Naive thymus-derived CD8-positive, alpha-beta T cell (primary cell): ENCODE measurements at regions not wholly inside any gene's neighbourhood (a gene's known extent, or its start where the extent isn't known, plus 50 kb on each side); places are given as distances from the start of the nearest gene placed in this dataset.
"Not testable (repeated sequence)": the region's sequence is repeated elsewhere in the genome, so short reads cannot be mapped to it uniquely, and the experiment has no call there.

Experiments
- ATAC-seq, 2 donors: fragments of 150-1000 bp; cut with Tn5 transposase in 1 of 2; sonication (Bioruptor Pico), chemical (Tn5 transposase) in 1 of 2; 1 replicate in 1 of 2; 2 replicates in 1 of 2; pipeline ENCODE4 v1.10.0; 2021; ENCODE audit warnings: mild to moderate bottlenecking in 2 of 2, moderate library complexity in 2 of 2
- POLR2A ChIA-PET: fragments of 350-600 bp; sonication (Branson Sonifier 250); formaldehyde crosslinking; loops from one replicate; lab custom pipeline; 2021; ENCODE audit warnings: antibody characterized with exemption; lab: Charles Lee
- DNase-seq, 10 donors: peaks; one replicate each; pipeline versions ENCODE4 v3.0.0 to v3.0.0-alpha.2; 2020 to 2022
- H3K27ac Mint-ChIP-seq, 10 donors: one replicate each; pipeline ENCODE4 v1.8.0; 2020 to 2022; ENCODE audit warnings: mild to moderate bottlenecking in 10 of 10, mixed read lengths in 10 of 10, moderate library complexity in 4 of 10, inconsistent platforms in 1 of 10
- H3K27me3 Mint-ChIP-seq, 5 donors: one replicate each; pipeline ENCODE4 v1.8.0; 2021 to 2022; ENCODE audit warnings: mixed read lengths in 5 of 5
- H3K36me3 Mint-ChIP-seq, 3 donors: one replicate each; pipeline ENCODE4 v1.8.0; 2020 to 2022; ENCODE audit warnings: mixed read lengths in 3 of 3, mild to moderate bottlenecking in 2 of 3, inconsistent platforms in 1 of 3
- H3K4me1 Mint-ChIP-seq, 4 donors: one replicate each; pipeline ENCODE4 v1.8.0; 2021 to 2022; ENCODE audit warnings: mixed read lengths in 4 of 4
- H3K4me3 Mint-ChIP-seq, 10 donors: one replicate each; pipeline ENCODE4 v1.8.0; 2020 to 2022; ENCODE audit warnings: mild to moderate bottlenecking in 10 of 10, mixed read lengths in 10 of 10, moderate library complexity in 6 of 10, inconsistent platforms in 1 of 10
- H3K9me3 Mint-ChIP-seq, 9 donors: one replicate each; pipeline ENCODE4 v1.8.0; 2020 to 2022; ENCODE audit warnings: mixed read lengths in 9 of 9, mild to moderate bottlenecking in 3 of 9, inconsistent platforms in 1 of 9, moderate library complexity in 1 of 9

GRCh38 chr6:80503660-80504059 lies 397.2 kb downstream of the BCKDHB start:
- Mint-ChIP-seq H3K9me3 (peaks cover 0 to under 1% (median 0%) of the 10 kb centered on the region in 9 donors), H3K36me3 (no peaks in the 10 kb centered on the region), H3K27ac (no peak overlapping the region), H3K27me3 (peaks cover 2 to 11% (median 8%) of the 10 kb centered on the region in 5 donors), H3K4me3 (no peak overlapping the region), H3K4me1 (no peaks in the 10 kb centered on the region)
- POLR2A ChIA-PET: no interaction called here
- ATAC-seq (no peak), DNase-seq (no peak)

- DNase-seq: no peak
- no peak for ATAC-seq
- Mint-ChIP-seq H3K36me3 (no peaks in the 10 kb centered on the region), H3K9me3 (peaks cover 0 to 7% (median 0%) of the 10 kb centered on the region in 9 donors), H3K27ac (no peak overlapping the region), H3K27me3 (peaks cover 8 to 19% (median 10%) of the 10 kb centered on the region in 5 donors), H3K4me3 (no peak overlapping the region), H3K4me1 (no peaks in the 10 kb centered on the region)
- POLR2A ChIA-PET: no interaction called here
Observed at GRCh38 chr6:80502871-80503270, 396.4 kb downstream of the BCKDHB start.

- peaks cover 6 to 20% (median 10%) of the 10 kb centered on the region in 5 donors for H3K27me3 Mint-ChIP-seq
- no peak overlapping the region for H3K4me3 Mint-ChIP-seq
- H3K4me1 Mint-ChIP-seq: no peaks in the 10 kb centered on the region
- no peak for ATAC-seq
- H3K9me3 Mint-ChIP-seq: peaks cover 0 to 11% (median 2%) of the 10 kb centered on the region in 9 donors
- H3K36me3 Mint-ChIP-seq: peaks cover 0 to 5% (median 0%) of the 10 kb centered on the region in 3 donors
- no peak for DNase-seq
- H3K27ac Mint-ChIP-seq: no peak overlapping the region
- POLR2A ChIA-PET: no interaction called here
Observed at GRCh38 chr6:80501636-80502035, 395.2 kb downstream of the BCKDHB start.

- POLR2A ChIA-PET: not testable (repeated sequence)
- H3K27me3 Mint-ChIP-seq: peaks cover 5 to 20% (median 10%) of the 10 kb centered on the region in 5 donors
Observed at GRCh38 chr6:80497696-80498486, 391.4 kb downstream of the BCKDHB start.

GRCh38 chr6:80489911-80490635 lies 383.6 kb downstream of the BCKDHB start:
- ATAC-seq (no peak), DNase-seq (no peak)
- POLR2A ChIA-PET: no interaction called here
- Mint-ChIP-seq H3K4me1 (no peaks in the 10 kb centered on the region), H3K27ac (no peak overlapping the region), H3K4me3 (no peak overlapping the region), H3K9me3 (peaks cover 0 to 14% (median 3%) of the 10 kb centered on the region in 9 donors), H3K27me3 (peaks cover 0 to 21% (median 7%) of the 10 kb centered on the region in 5 donors), H3K36me3 (peaks cover 0 to 5% (median 0%) of the 10 kb centered on the region in 3 donors)

More at GRCh38 chr6:80497696-80498486, 391.4 kb downstream of the BCKDHB start:
- H3K9me3 Mint-ChIP-seq: peaks cover 0 to 19% (median 4%) of the 10 kb centered on the region in 9 donors
- not testable (repeated sequence) for H3K27ac Mint-ChIP-seq, H3K4me3 Mint-ChIP-seq, H3K36me3 Mint-ChIP-seq, DNase-seq, ATAC-seq, H3K4me1 Mint-ChIP-seq

- ATAC-seq (no peak), DNase-seq (no peak)
- peaks cover 0 to 5% (median 0%) of the 10 kb centered on the region in 3 donors for H3K36me3 Mint-ChIP-seq
- H3K9me3 Mint-ChIP-seq: peaks cover 0 to 22% (median 3%) of the 10 kb centered on the region in 9 donors
- no peaks in the 10 kb centered on the region for H3K4me1 Mint-ChIP-seq
- no peak overlapping the region for H3K27ac Mint-ChIP-seq
- no peak overlapping the region for H3K4me3 Mint-ChIP-seq
- POLR2A ChIA-PET: no interaction called here
- H3K27me3 Mint-ChIP-seq: peaks cover 0 to 39% (median 13%) of the 10 kb centered on the region in 5 donors
Observed at GRCh38 chr6:80488190-80488589, 381.7 kb downstream of the BCKDHB start.

- ATAC-seq, H3K4me1 Mint-ChIP-seq: not testable (repeated sequence)
- H3K27me3 Mint-ChIP-seq: peaks cover 1 to 45% (median 13%) of the 10 kb centered on the region in 5 donors
Observed at GRCh38 chr6:80485494-80485893, 379.0 kb downstream of the BCKDHB start.

GRCh38 chr6:80482056-80482455 lies 375.6 kb downstream of the BCKDHB start:
- H3K9me3 Mint-ChIP-seq: peaks cover 0 to 12% (median 0%) of the 10 kb centered on the region in 9 donors
- H3K4me3 Mint-ChIP-seq: no peak overlapping the region
- DNase-seq (no peak), ATAC-seq (no peak)
- POLR2A ChIA-PET: no interaction called here
- no peaks in the 10 kb centered on the region for H3K4me1 Mint-ChIP-seq
- no peak overlapping the region for H3K27ac Mint-ChIP-seq
- H3K27me3 Mint-ChIP-seq: peaks cover 1 to 38% (median 12%) of the 10 kb centered on the region in 5 donors
- H3K36me3 Mint-ChIP-seq: no peaks in the 10 kb centered on the region

More at GRCh38 chr6:80485494-80485893, 379.0 kb downstream of the BCKDHB start:
- POLR2A ChIA-PET, H3K4me3 Mint-ChIP-seq, H3K27ac Mint-ChIP-seq, H3K36me3 Mint-ChIP-seq, DNase-seq: not testable (repeated sequence)
- peaks cover 0 to 12% (median 0%) of the 10 kb centered on the region in 9 donors for H3K9me3 Mint-ChIP-seq

- Mint-ChIP-seq H3K36me3 (no peaks in the 10 kb centered on the region), H3K9me3 (peaks cover 0 to 12% (median 0%) of the 10 kb centered on the region in 9 donors), H3K27me3 (peaks cover 1 to 24% (median 6%) of the 10 kb centered on the region in 5 donors), H3K4me3 (no peak overlapping the region), H3K27ac (no peak overlapping the region), H3K4me1 (no peaks in the 10 kb centered on the region)
- POLR2A ChIA-PET: no interaction called here
- DNase-seq: no peak
- no peak for ATAC-seq
Observed at GRCh38 chr6:80480421-80481157, 374.1 kb downstream of the BCKDHB start.

- Mint-ChIP-seq H3K27me3 (peaks cover 0 to 4% (median 3%) of the 10 kb centered on the region in 5 donors), H3K27ac (no peak overlapping the region), H3K4me3 (no peak overlapping the region), H3K4me1 (no peaks in the 10 kb centered on the region), H3K9me3 (no peaks in the 10 kb centered on the region), H3K36me3 (no peaks in the 10 kb centered on the region)
- ATAC-seq (no peak), DNase-seq (no peak)
- POLR2A ChIA-PET: no interaction called here
Observed at GRCh38 chr6:80478030-80478429, 371.6 kb downstream of the BCKDHB start.

- H3K27ac Mint-ChIP-seq: no peak overlapping the region
- ATAC-seq (no peak), DNase-seq (no peak)
- H3K9me3 Mint-ChIP-seq: no peaks in the 10 kb centered on the region
- no peak overlapping the region for H3K4me3 Mint-ChIP-seq
- peaks cover 0 to 3% (median 0%) of the 10 kb centered on the region in 5 donors for H3K27me3 Mint-ChIP-seq
- H3K36me3 Mint-ChIP-seq: no peaks in the 10 kb centered on the region
- no peaks in the 10 kb centered on the region for H3K4me1 Mint-ChIP-seq
- POLR2A ChIA-PET: no interaction called here
Observed at GRCh38 chr6:80477591-80477990, 371.1 kb downstream of the BCKDHB start.

- no peak overlapping the region for H3K4me3 Mint-ChIP-seq
- ATAC-seq (no peak), DNase-seq (no peak)
- H3K27me3 Mint-ChIP-seq: no peaks in the 10 kb centered on the region
- POLR2A ChIA-PET: no interaction called here
- no peaks in the 10 kb centered on the region for H3K4me1 Mint-ChIP-seq
- H3K27ac Mint-ChIP-seq: no peak overlapping the region
- no peaks in the 10 kb centered on the region for H3K9me3 Mint-ChIP-seq
- no peaks in the 10 kb centered on the region for H3K36me3 Mint-ChIP-seq
Observed at GRCh38 chr6:80472271-80472670, 365.8 kb downstream of the BCKDHB start.
